Activated naive CD8-positive, alpha-beta T cell treated with anti-CD3 and anti-CD28 coated beads, Interleukin-2, amount 10 ng/mL, durations not matched to agents 7 days and 5 days (primary cell): ENCODE measurements at regions not wholly inside any gene's neighbourhood (a gene's known extent, or its start where the extent isn't known, plus 50 kb on each side); places are given as distances from the start of the nearest gene placed in this dataset.

Experiments
- ATAC-seq: fragments of 150-1000 bp; cut with Tn5 transposase; one replicate; pipeline ENCODE4 v1.10.0; 2021; ENCODE audit warnings: low read depth, moderate library complexity
- POLR2A ChIA-PET: fragments of 350-600 bp; sonication (Branson Sonifier 250); formaldehyde crosslinking; loops from one replicate; lab custom pipeline; 2021; ENCODE audit warnings: antibody characterized with exemption; lab: Charles Lee
- DNase-seq: peaks from one replicate; pipeline ENCODE4 v3.0.0; 2021
- H3K27ac Mint-ChIP-seq: one replicate; pipeline ENCODE4 v1.8.0; 2022; ENCODE audit warnings: mild to moderate bottlenecking, mixed read lengths
- H3K27me3 Mint-ChIP-seq: one replicate; pipeline ENCODE4 v1.8.0; 2022; ENCODE audit warnings: mild to moderate bottlenecking, moderate library complexity, mixed read lengths
- H3K36me3 Mint-ChIP-seq: one replicate; pipeline ENCODE4 v1.8.0; 2021; ENCODE audit warnings: mild to moderate bottlenecking, mixed read lengths
- H3K4me1 Mint-ChIP-seq: one replicate; pipeline ENCODE4 v1.8.0; 2021; ENCODE audit warnings: mixed read lengths
- H3K4me3 Mint-ChIP-seq: one replicate; pipeline ENCODE4 v1.8.0; 2022; ENCODE audit warnings: mild to moderate bottlenecking, moderate library complexity, mixed read lengths
- H3K9me3 Mint-ChIP-seq: one replicate; pipeline ENCODE4 v1.8.0; 2021; ENCODE audit warnings: mixed read lengths

DNA sequence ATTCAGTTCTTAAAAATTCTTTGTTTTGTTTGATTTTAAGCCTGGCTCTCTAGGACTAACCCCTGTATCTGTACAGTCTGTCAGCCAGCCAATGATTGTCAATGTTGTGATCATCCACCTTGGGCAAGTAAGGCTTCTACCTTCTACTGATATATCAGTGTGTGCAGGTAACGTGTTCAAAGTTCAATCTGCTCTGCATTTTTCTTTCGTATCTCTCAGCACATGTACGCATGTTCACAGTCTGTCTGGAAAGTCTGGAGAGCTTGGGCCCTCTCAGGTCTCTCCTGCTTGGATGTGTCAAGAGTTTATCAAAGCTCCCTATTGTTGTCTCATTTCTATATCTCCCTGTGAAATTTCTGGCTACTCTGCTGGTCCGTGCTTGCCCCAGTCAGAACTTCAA lies 138.6 kb upstream of the VRK1 start:
- POLR2A ChIA-PET = no interaction called here
- DNase-seq (no peak), ATAC-seq (no peak)
- Mint-ChIP-seq H3K27ac (no peak overlapping the region), H3K4me3 (no peak overlapping the region), H3K36me3 (no peaks in the 10 kb centered on the region), H3K27me3 (peaks cover 31% of the 10 kb centered on the region), H3K9me3 (no peaks in the 10 kb centered on the region), H3K4me1 (peaks cover 1% of the 10 kb centered on the region)

DNA sequence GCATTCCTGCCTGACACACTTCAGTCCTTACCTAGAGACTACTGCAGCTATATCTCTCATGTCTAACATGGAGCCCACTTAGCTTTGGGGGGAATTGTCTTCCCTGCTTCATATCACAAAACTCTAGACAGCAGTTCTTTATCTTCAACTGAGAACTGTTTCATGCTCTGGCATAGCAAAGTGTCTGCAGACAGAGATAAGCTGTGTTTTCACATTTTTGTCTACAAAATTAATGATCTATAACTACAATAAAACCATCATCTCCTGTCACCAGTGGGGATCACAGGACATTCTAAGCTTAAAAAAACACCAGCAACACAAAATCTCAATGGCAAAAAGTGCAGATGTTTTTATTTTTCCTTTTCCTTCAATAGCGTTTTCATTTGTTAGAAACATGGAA lies 137.1 kb upstream of the VRK1 start:
- ATAC-seq (no peak), DNase-seq (no peak)
- Mint-ChIP-seq H3K4me1 (peaks cover 1% of the 10 kb centered on the region), H3K9me3 (no peaks in the 10 kb centered on the region), H3K27me3 (peaks cover 30% of the 10 kb centered on the region), H3K36me3 (no peaks in the 10 kb centered on the region), H3K27ac (no peak overlapping the region), H3K4me3 (no peak overlapping the region)
- POLR2A ChIA-PET = no interaction called here

DNA sequence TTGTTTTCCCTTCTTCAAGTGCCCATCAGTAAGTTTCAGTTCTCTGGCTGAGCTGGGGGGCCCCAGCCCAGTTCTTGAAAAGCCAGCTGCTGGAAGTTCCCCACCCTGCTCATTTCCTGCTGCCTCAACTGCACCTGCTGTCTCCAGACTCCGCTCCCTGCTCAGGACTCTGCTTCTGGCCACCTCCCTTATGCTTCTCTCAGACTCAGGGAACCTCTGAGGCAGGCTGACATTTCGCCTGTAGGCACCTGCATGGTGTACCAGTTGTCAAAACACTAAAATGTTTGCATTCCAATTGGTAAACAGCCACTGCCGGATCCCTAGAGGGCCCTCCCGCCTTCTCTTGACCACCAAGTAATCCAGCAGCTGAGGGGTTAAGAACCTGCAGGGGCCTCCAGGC lies 136.5 kb upstream of the VRK1 start:
- Mint-ChIP-seq H3K4me1 (peaks cover 1% of the 10 kb centered on the region), H3K27ac (no peak overlapping the region), H3K27me3 (peaks cover 30% of the 10 kb centered on the region), H3K36me3 (no peaks in the 10 kb centered on the region), H3K9me3 (no peaks in the 10 kb centered on the region), H3K4me3 (no peak overlapping the region)
- ATAC-seq = no peak
- no peak for DNase-seq
- POLR2A ChIA-PET = no interaction called here

DNA sequence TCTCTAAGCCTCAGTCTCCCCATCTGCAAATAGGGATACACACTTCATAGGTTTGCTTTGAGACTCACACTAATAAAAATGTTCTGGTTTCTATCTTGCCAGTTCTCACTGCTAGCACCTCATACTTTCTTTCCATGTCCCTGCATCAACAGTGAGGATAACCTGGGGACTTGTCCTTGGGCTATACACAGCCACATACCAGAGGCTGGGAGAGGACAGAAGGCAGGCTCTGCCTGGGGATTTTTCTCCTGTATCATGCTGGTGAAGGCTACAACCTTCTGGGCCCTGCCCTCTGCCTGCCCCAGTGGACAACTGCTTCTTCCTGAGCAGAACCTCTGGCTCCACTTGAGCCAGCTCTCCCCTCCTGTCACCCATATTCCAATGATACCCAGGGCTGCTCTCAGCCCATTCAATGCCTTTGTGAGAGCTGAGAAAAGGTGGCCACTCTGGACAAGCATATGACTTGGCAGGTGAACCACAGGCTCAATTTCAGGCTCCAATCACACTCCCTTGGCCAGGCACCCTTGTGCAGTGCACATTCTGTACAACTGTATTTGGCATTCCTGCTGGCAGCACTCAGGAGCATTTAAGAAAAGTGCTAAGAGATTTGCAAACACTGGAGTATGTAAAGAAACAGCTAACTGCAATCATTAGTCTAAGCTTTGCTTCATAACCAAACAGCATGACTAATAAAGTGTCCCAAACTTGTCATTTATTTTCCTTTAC lies 135.8 kb upstream of the VRK1 start:
- POLR2A ChIA-PET = no interaction called here
- H3K27me3 Mint-ChIP-seq = peaks cover 37% of the 10 kb centered on the region
- no peak for ATAC-seq
- peaks cover 1% of the 10 kb centered on the region for H3K4me1 Mint-ChIP-seq
- H3K36me3 Mint-ChIP-seq = no peaks in the 10 kb centered on the region
- DNase-seq = no peak
- no peak overlapping the region for H3K27ac Mint-ChIP-seq
- H3K4me3 Mint-ChIP-seq = no peak overlapping the region
- H3K9me3 Mint-ChIP-seq = no peaks in the 10 kb centered on the region

DNA sequence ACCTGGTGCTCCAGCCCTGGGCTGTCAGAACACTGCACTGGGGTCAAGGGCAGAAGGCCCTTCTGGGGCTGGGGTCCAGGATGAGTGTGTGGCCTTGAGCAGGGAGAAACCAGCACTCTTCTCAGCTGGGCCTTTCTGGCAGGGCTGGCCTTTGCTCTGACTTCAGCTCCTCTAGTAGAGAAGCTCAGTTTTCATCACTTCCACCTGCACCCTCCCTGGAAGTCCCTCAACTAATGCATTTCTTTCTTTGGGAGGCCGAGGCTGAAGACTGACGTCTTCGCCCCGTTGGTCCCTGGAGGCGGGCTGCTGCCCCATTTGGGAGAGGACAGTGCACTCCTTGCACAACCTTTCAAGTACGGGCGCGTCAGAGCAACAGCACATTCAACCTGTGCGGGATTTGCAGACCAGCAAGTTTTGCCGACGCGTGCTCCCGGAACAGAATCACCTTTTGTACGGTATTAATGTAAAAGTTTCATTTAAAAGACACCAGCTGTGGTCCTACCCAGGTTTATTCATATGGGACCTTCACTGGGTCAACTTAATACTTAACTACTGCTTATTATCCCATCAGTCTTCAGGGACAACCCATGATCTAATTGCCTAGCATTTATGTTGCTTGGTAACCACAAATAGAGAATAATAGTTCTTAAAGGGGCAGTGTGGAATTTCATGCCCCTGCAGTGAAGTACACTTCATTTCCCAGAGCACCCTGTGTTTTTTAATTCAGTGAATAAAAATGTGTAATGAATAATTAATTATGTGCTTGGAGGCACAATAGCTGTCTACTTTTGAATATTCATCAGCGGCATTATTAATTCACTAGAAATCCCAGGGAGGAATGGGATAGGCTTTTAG lies 134.8 kb upstream of the VRK1 start:
- Mint-ChIP-seq H3K4me3 (no peak overlapping the region), H3K27ac (no peak overlapping the region), H3K36me3 (no peaks in the 10 kb centered on the region), H3K27me3 (peaks cover 38% of the 10 kb centered on the region), H3K9me3 (no peaks in the 10 kb centered on the region), H3K4me1 (peaks cover 1% of the 10 kb centered on the region)
- DNase-seq = no peak
- no peak for ATAC-seq
- POLR2A ChIA-PET = no interaction called here

DNA sequence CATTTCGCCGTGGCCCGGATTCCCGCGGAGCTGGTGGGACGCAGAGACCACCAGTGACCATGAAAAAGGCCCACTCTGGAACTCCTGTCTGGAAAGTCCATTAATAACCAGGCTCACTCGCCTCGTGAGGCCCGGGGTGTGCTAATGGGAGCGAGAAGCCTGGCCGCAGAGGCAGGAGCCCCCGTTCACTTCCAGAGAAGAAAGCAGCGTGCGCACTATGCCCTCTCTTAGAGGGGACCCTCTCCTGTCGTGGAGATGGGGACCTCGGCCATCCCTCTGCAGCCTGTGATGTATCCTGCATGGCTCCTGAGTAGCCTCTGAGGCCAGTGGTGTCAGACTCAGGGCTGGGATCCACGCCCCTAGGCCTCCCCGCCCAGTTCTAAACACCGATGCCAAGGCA lies 134.1 kb upstream of the VRK1 start:
- Mint-ChIP-seq H3K9me3 (no peaks in the 10 kb centered on the region), H3K4me3 (no peak overlapping the region), H3K36me3 (no peaks in the 10 kb centered on the region), H3K27me3 (peaks cover 36% of the 10 kb centered on the region), H3K4me1 (peaks cover 1% of the 10 kb centered on the region), H3K27ac (no peak overlapping the region)
- DNase-seq (no peak), ATAC-seq (no peak)
- POLR2A ChIA-PET = no interaction called here

DNA sequence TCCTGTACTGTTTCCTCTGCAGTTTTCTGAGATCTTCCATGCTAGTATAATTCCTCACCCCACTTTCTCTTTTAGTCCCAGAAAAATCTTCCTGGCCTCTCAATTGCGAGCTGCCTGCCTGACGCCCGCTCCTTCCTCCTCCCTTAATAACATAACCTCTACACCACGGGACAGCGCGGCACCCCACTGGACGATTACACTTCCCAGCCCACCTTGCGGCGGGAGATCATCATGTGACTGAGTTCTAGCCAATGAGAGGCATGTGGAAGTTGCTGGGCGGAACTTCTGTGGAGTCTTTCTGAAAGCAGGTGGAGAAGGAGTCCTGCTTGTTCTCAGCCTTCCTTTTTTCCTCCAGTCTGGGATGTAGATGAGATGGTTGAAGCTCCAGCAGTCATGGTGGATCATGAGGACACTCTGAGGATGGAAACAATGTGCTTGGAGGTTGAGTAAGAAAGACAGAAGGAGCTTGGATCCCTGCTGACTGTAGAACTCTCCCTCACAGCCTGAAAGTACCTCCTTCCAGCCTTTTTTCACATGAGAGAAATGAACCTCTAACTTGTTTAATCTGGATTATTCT lies 133.6 kb upstream of the VRK1 start:
- H3K4me1 Mint-ChIP-seq = peaks cover 1% of the 10 kb centered on the region
- H3K27ac Mint-ChIP-seq = no peak overlapping the region
- no peaks in the 10 kb centered on the region for H3K36me3 Mint-ChIP-seq
- no peaks in the 10 kb centered on the region for H3K9me3 Mint-ChIP-seq
- no peak for ATAC-seq
- DNase-seq = no peak
- POLR2A ChIA-PET = no interaction called here
- peaks cover 36% of the 10 kb centered on the region for H3K27me3 Mint-ChIP-seq
- no peak overlapping the region for H3K4me3 Mint-ChIP-seq

DNA sequence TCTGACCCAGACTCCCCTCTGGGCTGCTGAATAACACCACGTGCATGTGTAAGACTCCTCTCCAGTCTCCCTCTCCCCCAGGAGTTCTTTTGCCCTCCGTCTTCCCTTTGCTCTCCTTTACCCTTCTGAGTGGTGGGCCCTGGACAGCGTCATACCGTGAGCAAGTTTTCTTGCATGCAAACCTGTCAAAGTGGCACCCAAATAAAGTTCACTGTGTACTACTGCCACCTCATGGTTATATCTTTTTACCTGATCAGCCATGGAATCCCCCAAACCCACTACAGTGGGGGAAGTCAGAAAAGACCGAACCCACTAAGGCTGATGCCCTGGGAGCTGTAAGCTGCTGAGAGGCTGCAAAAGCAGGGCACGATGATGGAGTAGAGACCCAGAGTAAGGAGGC lies 131.1 kb upstream of the VRK1 start:
- Mint-ChIP-seq H3K9me3 (no peaks in the 10 kb centered on the region), H3K36me3 (no peaks in the 10 kb centered on the region), H3K4me1 (no peaks in the 10 kb centered on the region), H3K27ac (no peak overlapping the region), H3K4me3 (no peak overlapping the region), H3K27me3 (peaks cover 21% of the 10 kb centered on the region)
- DNase-seq = no peak
- ATAC-seq = no peak
- POLR2A ChIA-PET = no interaction called here

DNA sequence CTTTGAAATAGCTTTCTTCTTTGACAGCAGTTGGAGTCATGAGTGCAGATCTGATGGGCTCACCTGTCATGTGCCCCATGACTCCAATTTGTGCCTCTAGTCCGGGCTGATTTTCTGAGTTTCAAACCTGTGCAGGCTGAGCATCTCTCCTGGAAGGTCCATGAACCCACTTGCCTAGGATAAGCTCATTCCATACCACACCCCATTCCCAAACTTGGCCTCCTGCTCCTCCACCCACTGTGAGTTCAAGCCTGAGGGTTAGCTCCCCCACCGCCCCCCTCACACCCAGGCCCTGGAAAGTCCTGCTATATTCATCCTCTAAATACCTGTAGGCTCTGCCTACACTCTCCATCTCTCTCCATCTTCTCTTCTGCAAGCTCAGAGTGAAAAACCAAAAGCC lies 126.8 kb upstream of the VRK1 start:
- POLR2A ChIA-PET = no interaction called here
- Mint-ChIP-seq H3K4me1 (no peaks in the 10 kb centered on the region), H3K27me3 (peaks cover 25% of the 10 kb centered on the region), H3K4me3 (no peak overlapping the region), H3K27ac (no peak overlapping the region), H3K9me3 (no peaks in the 10 kb centered on the region), H3K36me3 (no peaks in the 10 kb centered on the region)
- DNase-seq (no peak), ATAC-seq (no peak)

DNA sequence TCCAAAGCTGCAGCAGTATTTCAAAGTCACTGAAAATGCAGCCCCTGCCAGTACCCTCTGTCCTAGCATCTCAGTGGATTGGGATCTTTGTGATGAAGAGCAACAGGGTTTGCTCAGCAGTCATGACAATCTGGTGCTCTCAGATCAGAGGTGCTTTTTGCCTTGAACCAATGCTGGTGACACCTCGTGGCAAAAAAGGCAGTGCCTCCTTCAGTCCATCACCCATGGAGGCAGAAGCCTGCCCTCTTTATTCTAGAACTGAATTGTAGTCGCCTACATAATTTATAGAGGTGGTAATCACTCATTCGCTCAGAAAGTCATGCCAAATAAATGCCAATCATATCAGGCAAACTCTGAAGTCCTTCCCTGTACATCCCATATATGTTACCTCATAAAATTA lies 126.0 kb upstream of the VRK1 start:
- Mint-ChIP-seq H3K27ac (no peak overlapping the region), H3K4me1 (no peaks in the 10 kb centered on the region), H3K36me3 (no peaks in the 10 kb centered on the region), H3K4me3 (no peak overlapping the region), H3K9me3 (no peaks in the 10 kb centered on the region), H3K27me3 (peaks cover 25% of the 10 kb centered on the region)
- POLR2A ChIA-PET = no interaction called here
- ATAC-seq = no peak
- DNase-seq = no peak

DNA sequence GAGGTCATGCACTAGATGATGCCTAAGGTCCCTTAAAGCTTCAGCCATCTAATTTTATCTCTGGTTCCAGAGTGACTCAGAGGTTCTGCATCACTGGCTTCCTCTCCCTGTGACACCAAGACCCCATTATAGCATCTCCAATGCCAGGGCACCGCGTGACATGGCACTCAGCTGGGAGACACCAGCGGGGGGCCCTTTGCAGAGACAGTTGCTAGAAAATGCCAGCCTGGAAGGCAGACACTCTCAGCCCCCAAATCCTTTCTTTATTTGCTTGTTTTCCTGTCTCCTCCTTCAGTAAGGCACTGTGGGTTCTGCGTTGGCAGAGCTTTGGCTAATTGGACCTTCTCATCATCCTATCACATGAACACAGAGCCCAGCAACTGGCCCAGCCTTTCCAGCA lies 123.5 kb upstream of the VRK1 start:
- DNase-seq (no peak), ATAC-seq (no peak)
- Mint-ChIP-seq H3K4me1 (no peaks in the 10 kb centered on the region), H3K36me3 (no peaks in the 10 kb centered on the region), H3K4me3 (no peak overlapping the region), H3K27me3 (peaks cover 29% of the 10 kb centered on the region), H3K9me3 (no peaks in the 10 kb centered on the region), H3K27ac (no peak overlapping the region)
- POLR2A ChIA-PET = no interaction called here

DNA sequence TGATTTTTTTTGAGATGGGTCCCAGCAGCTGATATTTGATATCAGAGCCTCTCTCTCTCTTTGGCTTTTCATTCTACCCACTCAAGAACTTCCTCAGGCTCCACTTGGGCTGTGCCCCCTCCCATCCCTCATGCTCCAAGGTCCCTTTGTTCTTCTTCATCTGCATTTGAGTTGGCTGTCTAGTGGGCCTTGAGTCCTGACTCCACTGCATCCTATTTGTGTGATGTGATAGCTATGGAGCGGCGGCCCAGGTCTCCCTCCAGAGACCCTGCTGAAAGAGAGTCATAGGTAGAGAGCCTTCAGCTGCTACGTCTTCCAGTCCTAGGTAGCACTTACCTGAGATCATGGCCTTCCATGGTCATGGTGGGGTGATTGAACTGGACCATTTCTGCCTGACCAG lies 123.1 kb upstream of the VRK1 start:
- no peaks in the 10 kb centered on the region for H3K36me3 Mint-ChIP-seq
- no peak overlapping the region for H3K4me3 Mint-ChIP-seq
- H3K27ac Mint-ChIP-seq = no peak overlapping the region
- H3K4me1 Mint-ChIP-seq = no peaks in the 10 kb centered on the region
- no peaks in the 10 kb centered on the region for H3K9me3 Mint-ChIP-seq
- ATAC-seq (no peak), DNase-seq (no peak)
- peaks cover 29% of the 10 kb centered on the region for H3K27me3 Mint-ChIP-seq
- POLR2A ChIA-PET = no interaction called here

DNA sequence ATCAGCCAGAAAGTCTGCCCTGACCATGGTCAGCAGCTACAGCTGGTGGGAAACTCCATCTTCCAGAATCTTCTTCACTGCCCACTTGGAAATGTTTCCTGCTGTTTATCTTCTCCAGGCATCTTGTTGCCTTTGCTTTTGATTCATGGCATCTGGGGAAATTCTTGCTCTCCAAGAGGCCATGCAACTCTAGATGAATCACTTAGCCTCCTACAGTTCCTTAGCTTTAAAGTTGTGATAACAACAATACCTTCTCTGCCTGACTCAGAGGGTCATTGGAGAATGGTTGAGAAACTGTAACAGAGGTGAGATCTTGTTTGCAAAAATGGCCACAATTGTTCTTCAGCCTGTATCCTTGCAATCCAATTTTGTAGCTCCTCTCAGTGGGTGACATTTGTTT lies 121.0 kb upstream of the VRK1 start:
- DNase-seq (no peak), ATAC-seq (no peak)
- Mint-ChIP-seq H3K4me1 (no peaks in the 10 kb centered on the region), H3K9me3 (no peaks in the 10 kb centered on the region), H3K27ac (no peak overlapping the region), H3K36me3 (no peaks in the 10 kb centered on the region), H3K27me3 (peaks cover 29% of the 10 kb centered on the region), H3K4me3 (no peak overlapping the region)
- POLR2A ChIA-PET = no interaction called here

DNA sequence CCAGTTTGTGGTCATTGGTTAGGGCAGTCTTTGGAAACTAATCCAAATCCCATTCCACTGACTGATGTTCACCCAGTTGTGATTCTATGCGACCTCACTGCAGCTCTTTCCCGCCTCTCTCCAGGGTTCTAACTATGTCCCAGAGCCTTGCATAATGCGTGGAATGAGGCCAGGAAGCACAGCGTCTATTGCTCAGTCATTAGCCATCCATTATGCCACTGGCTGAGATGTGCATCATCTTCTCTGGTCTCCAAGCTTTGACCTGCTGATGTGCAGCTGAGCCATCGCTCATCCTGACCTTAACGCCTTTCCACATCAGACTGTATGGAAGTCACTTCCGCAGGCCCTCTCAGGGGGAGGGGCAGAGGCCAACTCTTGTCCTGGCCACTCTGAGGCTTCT lies 115.4 kb upstream of the VRK1 start:
- Mint-ChIP-seq H3K36me3 (no peaks in the 10 kb centered on the region), H3K4me1 (peaks cover 4% of the 10 kb centered on the region), H3K27ac (no peak overlapping the region), H3K9me3 (peaks cover 4% of the 10 kb centered on the region), H3K27me3 (peaks cover 18% of the 10 kb centered on the region), H3K4me3 (no peak overlapping the region)
- POLR2A ChIA-PET = no interaction called here
- no peak for DNase-seq
- no peak for ATAC-seq
